ENCODE measurements at regions not wholly inside any gene's neighbourhood (a gene's known extent, or its start where the extent isn't known, plus 50 kb on each side); places are given as distances from the start of the nearest gene placed in this dataset.
"Not testable (repeated sequence)": the region's sequence is repeated elsewhere in the genome, so short reads cannot be mapped to it uniquely, and the experiment has no call there.

GRCh38 chr5:57429513-57430120 is 53.0 kb downstream of the ACTBL2 start:
- no peak for DNase-seq
- H3K4me1 ChIP-seq = no peaks in the 10 kb centered on the region
- TF ChIP-seq CTCF (IDR thresholded peaks at IDR 0.05 in 4 of 5, conservative IDR thresholded peaks at IDR 0.05 in 1 of 5) (no peak), POLR2A (IDR thresholded peaks at IDR 0.05) (no peak)
- in situ Hi-C loops (cut with MboI; ENCODE audit: low sequenced_read_pairs in 4 of 4) (no loop called here), intact Hi-C loops (cut with DNase I; ENCODE audit: low total_unique reads) (no loop called here)
- no peaks in the 10 kb centered on the region for H3K27me3 ChIP-seq
- no peaks in the 10 kb centered on the region for H3K36me3 ChIP-seq
- no peak overlapping the region for H3K4me3 ChIP-seq
- no peaks in the 10 kb centered on the region for H3K9me3 ChIP-seq
- no peak for ATAC-seq
- no peak overlapping the region for H3K27ac ChIP-seq

- intact Hi-C loops (cut with DNase I; ENCODE audit: low total_unique reads); in situ Hi-C loops (cut with MboI; ENCODE audit: low sequenced_read_pairs in 4 of 4); H3K27ac ChIP-seq; H3K4me3 ChIP-seq; H3K27me3 ChIP-seq; H3K36me3 ChIP-seq; ATAC-seq; DNase-seq; H3K4me1 ChIP-seq; H3K9me3 ChIP-seq: not testable (repeated sequence)
These were observed 53.6 kb downstream of the ACTBL2 start for GRCh38 chr5:57429021-57429420.

- ATAC-seq (no peak), DNase-seq (peak in 1 of 2 donors; percentile 18)
- intact Hi-C loops (cut with DNase I; ENCODE audit: low total_unique reads) = no loop called here
- H3K27me3 ChIP-seq = no peaks in the 10 kb centered on the region
- in situ Hi-C loops (cut with MboI; ENCODE audit: low sequenced_read_pairs in 4 of 4) = no loop called here
- no peaks in the 10 kb centered on the region for H3K4me1 ChIP-seq
- TF ChIP-seq POLR2A (IDR thresholded peaks at IDR 0.05) = no peak
- TF ChIP-seq CTCF (IDR thresholded peaks at IDR 0.05 in 4 of 5, conservative IDR thresholded peaks at IDR 0.05 in 1 of 5) = no peak
- no peaks in the 10 kb centered on the region for H3K36me3 ChIP-seq
- H3K4me3 ChIP-seq = no peak overlapping the region
- no peaks in the 10 kb centered on the region for H3K9me3 ChIP-seq
- H3K27ac ChIP-seq = no peak overlapping the region
These were observed 59.6 kb downstream of the ACTBL2 start for GRCh38 chr5:57422993-57423392.

- H3K27me3 ChIP-seq = no peaks in the 10 kb centered on the region
- no peak overlapping the region for H3K27ac ChIP-seq
- H3K9me3 ChIP-seq = no peaks in the 10 kb centered on the region
- no peak for TF ChIP-seq CTCF (IDR thresholded peaks at IDR 0.05 in 4 of 5, conservative IDR thresholded peaks at IDR 0.05 in 1 of 5)
- TF ChIP-seq POLR2A (IDR thresholded peaks at IDR 0.05) = no peak
- intact Hi-C loops (cut with DNase I; ENCODE audit: low total_unique reads) = no loop called here
- in situ Hi-C loops (cut with MboI; ENCODE audit: low sequenced_read_pairs in 4 of 4) = no loop called here
- DNase-seq (no peak), ATAC-seq (no peak)
- H3K36me3 ChIP-seq = no peaks in the 10 kb centered on the region
- H3K4me1 ChIP-seq = no peaks in the 10 kb centered on the region
- no peak overlapping the region for H3K4me3 ChIP-seq
These were observed 60.3 kb downstream of the ACTBL2 start for GRCh38 chr5:57422341-57422740.

- no peak overlapping the region for H3K27ac ChIP-seq
- DNase-seq (no peak), ATAC-seq (no peak)
- no peaks in the 10 kb centered on the region for H3K4me1 ChIP-seq
- H3K9me3 ChIP-seq = no peaks in the 10 kb centered on the region
- no peak overlapping the region for H3K4me3 ChIP-seq
- intact Hi-C loops (cut with DNase I; ENCODE audit: low total_unique reads) = no loop called here
- H3K36me3 ChIP-seq = no peaks in the 10 kb centered on the region
- no peaks in the 10 kb centered on the region for H3K27me3 ChIP-seq
- TF ChIP-seq POLR2A (IDR thresholded peaks at IDR 0.05) = no peak
- no peak for TF ChIP-seq CTCF (IDR thresholded peaks at IDR 0.05 in 4 of 5, conservative IDR thresholded peaks at IDR 0.05 in 1 of 5)
- in situ Hi-C loops (cut with MboI; ENCODE audit: low sequenced_read_pairs in 4 of 4) = no loop called here
These were observed 61.8 kb downstream of the ACTBL2 start for GRCh38 chr5:57420801-57421200.

Data from gastrocnemius medialis (tissue), 4 donors.